ENCODE measurements at regions not wholly inside any gene's neighbourhood (a gene's known extent, or its start where the extent isn't known, plus 50 kb on each side); places are given as distances from the start of the nearest gene placed in this dataset.

GRCh38 chr2:129911363-129912065 lies 68.0 kb upstream of the RAB6C start (continued):
- TF ChIP-seq HNF4A (conservative IDR thresholded peaks at IDR 0.05), result no peak
- no peak for TF ChIP-seq GABPA (IDR thresholded peaks at IDR 0.05 in 1 of 2, conservative IDR thresholded peaks at IDR 0.05 in 1 of 2)
- no peak for TF ChIP-seq REST (IDR thresholded peaks at IDR 0.05)

- Histone ChIP-seq H3K9me3 (ENCODE audit: control insufficient read depth in 4 of 4, low read length in 3 of 4) (peaks cover 0 to 2% (median 0%) of the 10 kb centered on the region in 4 donors), H3K9ac (ENCODE audit: low read depth in 1 of 2, low read length in 2 of 2) (no peak overlapping the region), H3K4me3 (ENCODE audit: low read depth in 1 of 3, low read length in 3 of 3) (no peak overlapping the region), H3K36me3 (ENCODE audit: control insufficient read depth in 4 of 4, insufficient read depth in 3 of 4, low read depth in 1 of 4, low read length in 3 of 4) (no peaks in the 10 kb centered on the region), H3K27ac (ENCODE audit: low read depth in 1 of 2, low read length in 2 of 2) (no peak overlapping the region), H3K27me3 (ENCODE audit: control insufficient read depth in 4 of 4, insufficient read depth in 4 of 4, low read length in 3 of 4) (no peaks in the 10 kb centered on the region), H3K4me1 (ENCODE audit: control insufficient read depth in 4 of 4, insufficient read depth in 4 of 4, low read length in 3 of 4) (no peaks in the 10 kb centered on the region)
- TF ChIP-seq YY1 (IDR thresholded peaks at IDR 0.05) (no peak), NR2F2 (IDR thresholded peaks at IDR 0.05) (no peak)
- WGBS, result 90% methylated on average over 24 of the region's 24 CpGs
- DNase-seq (ENCODE audit: low spot score), result no peak
Observed at GRCh38 chr2:129912066-129912820, 67.2 kb upstream of the RAB6C start.

GRCh38 chr2:129912871-129913694 lies 66.4 kb upstream of the RAB6C start:
- WGBS, result 81% methylated on average over 17 of the region's 17 CpGs
- DNase-seq (ENCODE audit: low spot score), result no peak
- no peak overlapping the region for H3K27ac ChIP-seq (ENCODE audit: low read depth in 1 of 2, low read length in 2 of 2)
- no peak overlapping the region for H3K9ac ChIP-seq (ENCODE audit: low read depth in 1 of 2, low read length in 2 of 2)
- H3K4me3 ChIP-seq (ENCODE audit: low read depth in 1 of 3, low read length in 3 of 3), result no peak overlapping the region
- H3K9me3 ChIP-seq (ENCODE audit: control insufficient read depth in 4 of 4, low read length in 3 of 4), result peaks cover 2 to 4% (median 3%) of the 10 kb centered on the region in 4 donors
- no peaks in the 10 kb centered on the region for H3K27me3 ChIP-seq (ENCODE audit: control insufficient read depth in 4 of 4, insufficient read depth in 4 of 4, low read length in 3 of 4)
- TF ChIP-seq SP1 (IDR thresholded peaks at IDR 0.05), result no peak
- TF ChIP-seq EGR1 (IDR thresholded peaks at IDR 0.05; ENCODE audit: low read depth in 2 of 2), result no peak
- TF ChIP-seq ZBTB33 (IDR thresholded peaks at IDR 0.05), result no peak
- TF ChIP-seq RXRA (IDR thresholded peaks at IDR 0.05), result no peak
- no peak for TF ChIP-seq REST (IDR thresholded peaks at IDR 0.05)
- TF ChIP-seq HNF4A (conservative IDR thresholded peaks at IDR 0.05), result no peak
- no peak for TF ChIP-seq TAF1 (conservative IDR thresholded peaks at IDR 0.05)
- no peak for TF ChIP-seq FOXA1 (IDR thresholded peaks at IDR 0.05)
- no peak for TF ChIP-seq RAD21 (IDR thresholded peaks at IDR 0.05)
- TF ChIP-seq FOXA2 (IDR thresholded peaks at IDR 0.05), result no peak
- no peak for TF ChIP-seq ATF3 (IDR thresholded peaks at IDR 0.05)
- no peak for TF ChIP-seq CTCF (IDR thresholded peaks at IDR 0.05; ENCODE audit: low read depth, low read length, missing input control)
- H3K4me1 ChIP-seq (ENCODE audit: control insufficient read depth in 4 of 4, insufficient read depth in 4 of 4, low read length in 3 of 4), result no peaks in the 10 kb centered on the region
- H3K36me3 ChIP-seq (ENCODE audit: control insufficient read depth in 4 of 4, insufficient read depth in 3 of 4, low read depth in 1 of 4, low read length in 3 of 4), result no peaks in the 10 kb centered on the region

Data from liver (tissue), 8 donors.